ENCODE measurements at regions not wholly inside any gene's neighbourhood (a gene's known extent, or its start where the extent isn't known, plus 50 kb on each side); places are given as distances from the start of the nearest gene placed in this dataset.
A peak's percentile ranks its signal among the peaks of the same experiment; 100 is the strongest.

DNA sequence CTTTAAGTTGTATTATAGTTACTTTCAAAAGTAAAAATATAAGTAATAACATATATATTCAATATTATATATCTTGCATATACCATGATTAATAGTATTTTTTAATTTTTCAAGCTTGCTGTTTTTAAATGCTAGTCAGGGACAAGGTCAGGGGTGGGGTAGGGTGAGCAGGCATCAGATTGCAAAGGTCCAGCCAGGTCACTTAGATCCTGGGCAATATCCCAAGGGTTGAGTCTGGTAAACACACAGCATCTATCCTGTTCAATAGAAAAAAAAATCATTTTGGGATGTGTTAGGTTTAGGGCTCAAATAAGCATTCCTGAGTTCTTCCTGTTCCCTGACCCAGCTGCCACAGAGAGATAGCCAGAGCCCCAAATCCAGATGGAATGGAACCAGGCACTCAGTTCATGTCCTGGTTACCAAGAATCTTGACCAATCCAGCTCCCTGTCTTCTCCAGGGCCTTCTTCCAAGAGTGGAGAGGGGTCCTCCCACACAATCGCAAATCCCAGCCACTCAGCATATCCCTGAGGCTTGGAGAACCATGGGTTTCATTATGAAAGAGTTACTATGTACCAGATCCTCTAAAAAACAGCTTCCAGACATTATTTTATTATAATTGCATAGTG lies 134.9 kb upstream of the TOP1 start:
- no peak overlapping the region for H3K4me3 ChIP-seq (ENCODE audit: low read depth, low read length)
- no peak for DNase-seq (ENCODE audit: low read depth)
- TF ChIP-seq, protein P1, sequence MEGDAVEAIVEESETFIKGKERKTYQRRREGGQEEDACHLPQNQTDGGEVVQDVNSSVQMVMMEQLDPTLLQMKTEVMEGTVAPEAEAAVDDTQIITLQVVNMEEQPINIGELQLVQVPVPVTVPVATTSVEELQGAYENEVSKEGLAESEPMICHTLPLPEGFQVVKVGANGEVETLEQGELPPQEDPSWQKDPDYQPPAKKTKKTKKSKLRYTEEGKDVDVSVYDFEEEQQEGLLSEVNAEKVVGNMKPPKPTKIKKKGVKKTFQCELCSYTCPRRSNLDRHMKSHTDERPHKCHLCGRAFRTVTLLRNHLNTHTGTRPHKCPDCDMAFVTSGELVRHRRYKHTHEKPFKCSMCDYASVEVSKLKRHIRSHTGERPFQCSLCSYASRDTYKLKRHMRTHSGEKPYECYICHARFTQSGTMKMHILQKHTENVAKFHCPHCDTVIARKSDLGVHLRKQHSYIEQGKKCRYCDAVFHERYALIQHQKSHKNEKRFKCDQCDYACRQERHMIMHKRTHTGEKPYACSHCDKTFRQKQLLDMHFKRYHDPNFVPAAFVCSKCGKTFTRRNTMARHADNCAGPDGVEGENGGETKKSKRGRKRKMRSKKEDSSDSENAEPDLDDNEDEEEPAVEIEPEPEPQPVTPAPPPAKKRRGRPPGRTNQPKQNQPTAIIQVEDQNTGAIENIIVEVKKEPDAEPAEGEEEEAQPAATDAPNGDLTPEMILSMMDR (conservative IDR thresholded peaks at IDR 0.05; ENCODE audit: low read depth, low read length): no peak

DNA sequence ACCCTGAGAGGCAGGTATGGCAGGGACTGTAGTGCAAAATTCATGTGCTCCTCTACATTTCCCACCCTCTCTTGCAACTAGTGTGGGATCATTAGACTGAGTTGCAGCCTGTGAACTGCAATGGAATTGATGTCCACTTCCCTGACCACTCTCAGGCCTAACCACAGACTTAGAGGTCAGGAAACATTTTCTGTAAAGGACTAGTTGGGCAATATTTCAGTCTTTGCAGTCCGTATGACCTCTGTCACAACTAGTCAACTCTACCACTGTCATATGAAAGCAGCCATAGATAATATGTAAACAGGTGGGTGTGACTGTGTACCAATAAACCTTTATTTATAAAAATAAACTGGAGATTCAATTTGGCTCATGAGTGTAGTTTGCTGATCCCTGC lies 134.4 kb upstream of the TOP1 start:
- DNase-seq (ENCODE audit: low read depth): peak; percentile 18
- no peak overlapping the region for H3K4me3 ChIP-seq (ENCODE audit: low read depth, low read length)
- TF ChIP-seq, protein P1 (conservative IDR thresholded peaks at IDR 0.05; ENCODE audit: low read depth, low read length): no peak

DNA sequence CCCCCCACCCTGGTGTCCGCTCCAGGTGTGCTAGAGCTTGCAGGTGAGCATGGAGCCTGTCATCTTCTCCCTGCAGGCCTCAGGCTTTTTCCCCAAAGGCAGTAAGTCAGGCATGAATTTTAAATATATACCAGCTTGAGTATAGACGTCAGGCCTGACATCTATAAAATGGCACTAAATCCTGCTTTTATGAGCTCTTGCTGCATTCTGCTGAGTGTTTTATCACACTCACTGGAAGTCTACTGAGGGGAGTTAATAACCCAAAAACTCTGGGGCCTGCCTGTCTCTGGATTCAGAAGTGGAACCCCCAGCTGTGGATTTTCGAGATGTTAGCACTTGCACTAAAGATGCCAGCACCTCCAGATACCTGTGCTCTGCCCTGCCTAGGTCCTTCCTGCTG lies 133.4 kb upstream of the TOP1 start:
- TF ChIP-seq, protein P1 (conservative IDR thresholded peaks at IDR 0.05; ENCODE audit: low read depth, low read length): no peak
- DNase-seq (ENCODE audit: low read depth): no peak
- no peak overlapping the region for H3K4me3 ChIP-seq (ENCODE audit: low read depth, low read length)

DNA sequence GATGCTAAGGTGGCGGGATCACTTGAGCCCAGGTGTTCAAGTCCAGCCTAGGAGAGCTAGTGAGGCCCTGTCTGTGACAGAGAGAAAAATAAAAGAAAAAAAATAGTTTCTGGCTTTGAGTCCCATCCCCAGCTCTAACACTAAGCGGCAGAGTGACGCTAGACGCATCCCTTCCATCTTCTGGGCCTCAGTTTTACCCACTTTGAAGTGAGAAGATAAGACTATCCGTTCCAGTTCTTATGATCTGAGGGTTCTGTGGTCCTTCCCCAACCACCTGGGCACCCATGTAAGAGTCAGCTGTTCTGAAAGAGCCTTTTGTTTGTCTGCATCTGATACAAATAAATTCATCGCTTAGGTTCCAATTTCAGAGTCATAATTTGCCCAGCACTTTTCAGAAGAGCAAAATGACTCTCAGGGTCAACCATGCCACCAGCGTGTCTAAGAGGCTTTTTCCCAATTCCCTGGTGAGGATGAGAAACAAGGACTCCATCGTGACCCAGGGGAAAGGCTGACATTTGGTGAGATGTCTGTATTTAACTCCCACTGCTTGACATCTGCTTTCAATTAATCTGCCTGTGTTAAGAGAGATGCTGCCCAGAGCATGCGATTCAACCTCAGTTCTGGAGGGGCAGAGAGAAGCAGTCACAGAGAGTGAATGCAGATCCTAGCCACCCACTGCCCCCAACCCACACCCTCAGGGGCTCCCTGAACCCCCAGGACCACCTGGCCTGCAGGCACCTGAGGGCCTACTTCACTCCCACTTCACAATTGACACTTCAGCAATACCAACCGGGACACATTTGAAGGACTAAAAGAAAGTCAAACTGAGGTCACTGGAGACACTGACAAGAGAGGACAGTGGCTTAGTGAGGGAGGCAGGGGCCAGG lies 131.6 kb upstream of the TOP1 start:
- H3K4me3 ChIP-seq (ENCODE audit: low read depth, low read length): no peak overlapping the region
- DNase-seq (ENCODE audit: low read depth): peak; percentile 17
- TF ChIP-seq, protein P1 (conservative IDR thresholded peaks at IDR 0.05; ENCODE audit: low read depth, low read length): no peak

DNA sequence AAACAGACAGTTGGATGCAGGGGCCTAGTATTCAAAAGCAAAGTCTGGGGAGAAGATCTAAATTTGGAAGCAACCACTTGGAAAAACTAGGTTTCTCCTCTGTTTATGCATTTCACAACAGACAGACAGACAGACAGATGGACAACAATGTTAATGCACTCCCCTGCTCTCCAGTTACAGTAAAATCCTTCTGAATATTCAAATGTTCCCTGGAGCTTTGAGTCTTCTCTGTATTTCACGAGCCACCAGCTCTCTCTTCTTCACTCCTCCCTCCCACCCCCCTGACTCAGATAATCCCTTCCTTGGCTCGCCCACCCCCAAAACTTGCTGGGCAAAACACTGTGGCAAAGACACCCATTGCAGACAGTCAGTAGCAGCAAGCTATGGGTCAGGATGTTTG lies 129.3 kb upstream of the TOP1 start:
- TF ChIP-seq, protein P1 (conservative IDR thresholded peaks at IDR 0.05; ENCODE audit: low read depth, low read length): no peak
- no peak overlapping the region for H3K4me3 ChIP-seq (ENCODE audit: low read depth, low read length)
- no peak for DNase-seq (ENCODE audit: low read depth)

DNA sequence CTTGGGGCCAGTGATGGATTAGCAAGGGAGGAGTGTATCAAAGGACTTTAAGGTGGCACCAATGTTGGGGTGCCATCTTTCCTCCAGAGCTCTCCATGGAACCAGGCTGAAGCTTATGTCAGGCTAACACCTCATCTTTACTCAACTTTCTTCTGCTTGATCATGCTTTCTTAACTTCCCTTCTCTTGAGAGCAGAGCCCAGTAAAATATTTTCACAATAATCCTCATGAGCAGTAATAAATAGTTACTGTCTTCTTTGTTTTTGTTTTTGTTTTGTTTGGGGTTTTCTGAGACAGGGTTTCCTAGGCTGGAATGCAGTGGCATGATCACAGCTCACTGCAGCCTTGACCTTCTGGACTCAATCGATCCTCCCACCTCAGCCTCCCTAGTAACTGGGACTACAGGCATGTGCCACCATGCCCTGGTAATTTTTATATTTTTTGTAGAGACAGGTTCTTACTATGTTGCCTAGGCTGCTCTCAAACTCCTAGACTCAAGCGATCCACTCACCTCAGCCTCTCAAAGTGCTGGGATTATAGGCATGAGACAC lies 127.9 kb upstream of the TOP1 start:
- TF ChIP-seq, protein P1 (conservative IDR thresholded peaks at IDR 0.05; ENCODE audit: low read depth, low read length): no peak
- DNase-seq (ENCODE audit: low read depth): no peak
- H3K4me3 ChIP-seq (ENCODE audit: low read depth, low read length): no peak overlapping the region
